GM12865 (cell line): ENCODE measurements at regions not wholly inside any gene's neighbourhood (a gene's known extent, or its start where the extent isn't known, plus 50 kb on each side); places are given as distances from the start of the nearest gene placed in this dataset.

Experiments
- DNase-seq: peaks from one replicate; pipeline ENCODE4 v3.0.0; 2010; ENCODE audit warnings: low read depth
- H3K4me3 ChIP-seq: 2 replicates; pipeline ENCODE4 v1.5.1; 2011; ENCODE audit warnings: mild to moderate bottlenecking, low read depth, low read length, control low read depth
- CTCF ChIP-seq: IDR thresholded peaks from 2 replicates; pipeline ENCODE4 v1.5.1; 2011; ENCODE audit warnings: low read length, control low read depth, low read depth, inconsistent platforms; ENCODE audit not compliant: insufficient read depth; ENCODE audit errors: missing control alignments

- DNase-seq, result no peak
- H3K4me3 ChIP-seq, result no peak overlapping the region
- no peak for TF ChIP-seq CTCF
Observed at GRCh38 chr21:27108228-27108627, 141.3 kb upstream of the ADAMTS5 start.

GRCh38 chr21:27104846-27105431, 138.1 kb upstream of the ADAMTS5 start:
- no peak for DNase-seq
- TF ChIP-seq CTCF, result no peak
- no peak overlapping the region for H3K4me3 ChIP-seq

- no peak for TF ChIP-seq CTCF
Observed at GRCh38 chr21:27103768-27104167, 136.9 kb upstream of the ADAMTS5 start.

GRCh38 chr21:27101523-27101922, 134.6 kb upstream of the ADAMTS5 start:
- TF ChIP-seq CTCF, result no peak
- no peak for DNase-seq
- H3K4me3 ChIP-seq, result no peak overlapping the region

More at GRCh38 chr21:27103768-27104167, 136.9 kb upstream of the ADAMTS5 start:
- no peak for DNase-seq
- H3K4me3 ChIP-seq, result no peak overlapping the region

- no peak overlapping the region for H3K4me3 ChIP-seq
Observed at GRCh38 chr21:27094184-27094948, 127.5 kb upstream of the ADAMTS5 start.

GRCh38 chr21:27086630-27087029, 119.7 kb upstream of the ADAMTS5 start:
- no peak for TF ChIP-seq CTCF
- no peak for DNase-seq
- H3K4me3 ChIP-seq, result no peak overlapping the region

More at GRCh38 chr21:27094184-27094948, 127.5 kb upstream of the ADAMTS5 start:
- no peak for TF ChIP-seq CTCF
- DNase-seq, result no peak
